Psoas muscle (tissue), 7 donors: ENCODE measurements at regions not wholly inside any gene's neighbourhood (a gene's known extent, or its start where the extent isn't known, plus 50 kb on each side); places are given as distances from the start of the nearest gene placed in this dataset.

Source experiments
- ATAC-seq, 4 donors: fragments of 200-7000 bp; cut with Tn5 transposase; one replicate each; pipeline ENCODE4 v1.9.1; 2020; ENCODE audit warnings: moderate library complexity in 3 of 4, mild to moderate bottlenecking in 2 of 4
- DNase-seq, 2 donors: peaks; one replicate each; pipeline ENCODE4 v3.0.0-alpha.2; 2020
- H3K27ac ChIP-seq: fragments of 200-600 bp; one replicate; pipeline ENCODE4 v1.8.0; 2022
- H3K27me3 ChIP-seq, 3 donors: fragments of 200-600 bp in 1 of 3; one replicate each; pipeline versions ENCODE4 v1.6.1 to v1.8.0; 2013 to 2022; ENCODE audit warnings: low read length in 2 of 3, mild to moderate bottlenecking in 2 of 3, moderate library complexity in 1 of 3; ENCODE audit not compliant: insufficient read depth in 3 of 3
- H3K36me3 ChIP-seq, 2 donors: fragments of 200-600 bp in 1 of 2; one replicate each; pipeline versions ENCODE4 v1.6.1 to v1.8.0; 2013 to 2022; ENCODE audit warnings: low read depth in 1 of 2, mild to moderate bottlenecking in 1 of 2, moderate library complexity in 1 of 2; ENCODE audit not compliant: insufficient read depth in 1 of 2
- H3K4me1 ChIP-seq: fragments of 200-600 bp; one replicate; pipeline ENCODE4 v1.8.0; 2022
- H3K4me3 ChIP-seq: fragments of 200-600 bp; one replicate; pipeline ENCODE4 v1.8.0; 2022; ENCODE audit warnings: mild to moderate bottlenecking
- H3K9me3 ChIP-seq: fragments of 200-600 bp; one replicate; pipeline ENCODE4 v1.8.0; 2022
- CTCF ChIP-seq: fragments of 200-600 bp; IDR thresholded peaks from one replicate; pipeline ENCODE4 v1.8.0; 2022; ENCODE audit warnings: antibody characterized with exemption
- WGBS, 3 donors: extraction: QIAGEN DNeasy Blood & Tissue Kit; methylation state at CpG; one replicate each; pipeline versions ENCODE4 v1.1.6 to v1.1.7; 2013; 5-methylcytosine and 5-hydroxymethylcytosine counted together
- intact Hi-C, 2 donors: fragments of 100-400 bp; cut with DNase I; formaldehyde crosslinking; loops; one replicate each; pipeline versions ENCODE4 v1.11.0 to v1.14.2; 2022
- donor health status: healthy with polysubstance abuse.
- donor health status: DM: no; HTN: no; CAD: no; lungs with moderate emphysema.
- donor health status: Bipolar disorder and iron deficiency.
- donor health status: healthy.
- donor health status: DM: yes; HTN: yes; CAD: no.
- donor health status: DM: no; HTN: no; CAD: no.
- donor health status: DM: yes; HTN: yes; CAD: no.

GRCh38 chr2:188880740-188881139 is 93.4 kb upstream of the COL3A1 start:
- TF ChIP-seq CTCF = no peak
- ATAC-seq (no peak), DNase-seq (no peak)

GRCh38 chr2:188881434-188881833 is 92.7 kb upstream of the COL3A1 start:
- no peak overlapping the region for H3K27ac ChIP-seq
- no peak for TF ChIP-seq CTCF
- intact Hi-C loops = no loop called here
- DNase-seq (no peak), ATAC-seq (no peak)
- 74 to 97% (median 91%) methylated on average over 1 of the region's 1 CpG for WGBS, 3 donors
- H3K4me1 ChIP-seq = no peaks in the 10 kb centered on the region
- H3K27me3 ChIP-seq = no peaks in the 10 kb centered on the region
- H3K9me3 ChIP-seq = no peaks in the 10 kb centered on the region
- no peak overlapping the region for H3K4me3 ChIP-seq
- H3K36me3 ChIP-seq = no peaks in the 10 kb centered on the region

More at GRCh38 chr2:188880740-188881139, 93.4 kb upstream of the COL3A1 start:
- Histone ChIP-seq H3K36me3 (no peaks in the 10 kb centered on the region), H3K27ac (no peak overlapping the region), H3K27me3 (no peaks in the 10 kb centered on the region), H3K9me3 (no peaks in the 10 kb centered on the region), H3K4me3 (no peak overlapping the region), H3K4me1 (no peaks in the 10 kb centered on the region)
- intact Hi-C loops = no loop called here

GRCh38 chr2:188884046-188884445 is 90.1 kb upstream of the COL3A1 start:
- TF ChIP-seq CTCF = no peak
- H3K27ac ChIP-seq = no peak overlapping the region
- WGBS, 3 donors = 84 to 92% (median 88%) methylated on average over 1 of the region's 1 CpG
- ATAC-seq (no peak), DNase-seq (no peak)
- intact Hi-C loops = no loop called here
- H3K27me3 ChIP-seq = no peaks in the 10 kb centered on the region
- no peak overlapping the region for H3K4me3 ChIP-seq
- no peaks in the 10 kb centered on the region for H3K36me3 ChIP-seq
- no peaks in the 10 kb centered on the region for H3K4me1 ChIP-seq
- peaks cover 4% of the 10 kb centered on the region for H3K9me3 ChIP-seq

GRCh38 chr2:188884517-188884916 is 89.7 kb upstream of the COL3A1 start:
- intact Hi-C loops = no loop called here
- no peaks in the 10 kb centered on the region for H3K4me1 ChIP-seq
- peaks cover 4% of the 10 kb centered on the region for H3K9me3 ChIP-seq
- 83 to 92% (median 92%) methylated on average over 3 of the region's 3 CpGs for WGBS, 3 donors
- DNase-seq (no peak), ATAC-seq (no peak)
- H3K36me3 ChIP-seq = no peaks in the 10 kb centered on the region
- no peak for TF ChIP-seq CTCF
- no peak overlapping the region for H3K27ac ChIP-seq
- no peak overlapping the region for H3K4me3 ChIP-seq
- no peaks in the 10 kb centered on the region for H3K27me3 ChIP-seq

GRCh38 chr2:188889187-188889586 is 85.0 kb upstream of the COL3A1 start:
- ATAC-seq (no peak), DNase-seq (no peak)
- H3K9me3 ChIP-seq = peaks cover 4% of the 10 kb centered on the region
- no peaks in the 10 kb centered on the region for H3K27me3 ChIP-seq
- TF ChIP-seq CTCF = no peak
- H3K27ac ChIP-seq = no peak overlapping the region
- no peaks in the 10 kb centered on the region for H3K4me1 ChIP-seq
- intact Hi-C loops = no loop called here
- H3K36me3 ChIP-seq = no peaks in the 10 kb centered on the region
- WGBS, 3 donors = 94 to 98% (median 96%) methylated on average over 2 of the region's 2 CpGs
- H3K4me3 ChIP-seq = no peak overlapping the region
